HG03196 (cell line): ENCODE measurements at regions not wholly inside any gene's neighbourhood (a gene's known extent, or its start where the extent isn't known, plus 50 kb on each side); places are given as distances from the start of the nearest gene placed in this dataset.

ENCODE experiments used
- ATAC-seq: cut with Tn5 transposase; IDR thresholded peaks from one replicate; pipeline ENCODE4 v1.9.1; 2021; ENCODE audit not compliant: unreplicated experiment

DNA sequence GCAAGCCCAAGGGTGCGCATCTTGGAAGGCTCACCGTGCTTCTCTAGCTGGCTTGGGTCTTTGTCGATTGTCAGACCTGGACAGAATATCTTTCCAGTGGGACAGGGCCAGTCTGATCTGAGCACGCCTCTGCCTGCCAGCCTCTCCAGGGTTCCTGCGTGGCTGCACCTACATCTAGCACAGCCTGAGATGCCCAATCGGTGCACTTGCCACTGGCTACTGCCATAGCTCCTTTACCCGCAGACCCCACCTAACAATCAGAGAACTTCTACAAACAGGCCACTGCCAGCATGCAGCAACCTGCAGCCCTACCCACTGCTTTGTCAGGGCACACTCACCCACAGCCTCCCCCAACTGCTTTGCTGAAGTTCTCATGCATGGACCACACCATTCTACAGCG, 56.7 kb upstream of the PHACTR3 start:
- ATAC-seq = no peak
